Right kidney (tissue), 1 donor: ENCODE measurements at regions not wholly inside any gene's neighbourhood (a gene's known extent, or its start where the extent isn't known, plus 50 kb on each side); places are given as distances from the start of the nearest gene placed in this dataset.

Experiments
- DNase-seq: peaks from one replicate; pipeline ENCODE4 v3.0.0-alpha.2; 2016

- DNase-seq = no peak
These were observed 151.8 kb downstream of the TBX5 start for GRCh38 chr12:114253976-114254778.

DNA sequence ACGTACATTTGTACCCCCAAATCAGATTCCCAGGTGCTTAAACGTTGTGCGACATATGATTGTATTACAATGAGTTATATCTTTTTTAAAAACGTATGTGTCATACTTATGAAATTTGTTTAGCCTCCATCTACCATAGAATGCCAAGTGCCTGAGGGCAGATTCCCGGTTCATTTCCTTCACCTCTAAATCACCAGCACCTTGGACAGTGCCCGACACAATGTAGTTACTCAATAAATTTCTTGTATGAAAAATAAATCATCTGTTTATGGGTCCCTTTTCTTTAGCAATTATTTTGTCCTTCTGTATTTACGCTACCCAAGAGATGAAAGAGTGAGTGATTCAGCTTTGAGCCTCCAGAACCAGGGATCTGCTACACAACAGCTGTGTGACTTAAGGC is 157.4 kb downstream of the TBX5 start:
- DNase-seq = no peak

GRCh38 chr12:114245555-114245954 is 160.4 kb downstream of the TBX5 start:
- no peak for DNase-seq

DNA sequence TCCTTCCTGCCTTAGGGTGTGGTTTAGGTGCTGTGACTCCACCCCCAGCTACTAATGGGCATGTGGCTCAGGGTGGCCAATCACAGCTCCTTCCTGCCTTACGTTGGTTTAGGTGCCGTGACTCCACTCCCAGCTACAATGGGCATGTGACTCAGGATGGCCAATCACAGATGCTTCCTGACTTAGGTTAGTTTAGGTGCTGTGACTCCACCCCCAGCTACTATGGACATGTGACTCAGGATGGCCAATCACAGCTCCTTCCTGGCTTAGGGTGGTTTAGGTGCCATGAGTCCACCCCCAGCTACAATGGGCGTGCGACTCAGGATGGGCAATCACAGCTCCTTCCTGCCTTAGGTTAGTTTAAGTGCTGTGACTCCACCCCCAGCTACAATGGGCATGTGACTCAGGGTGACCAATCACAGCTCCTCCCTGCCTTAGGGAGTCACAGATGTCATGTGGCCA is 163.9 kb downstream of the TBX5 start:
- DNase-seq = no peak

DNA sequence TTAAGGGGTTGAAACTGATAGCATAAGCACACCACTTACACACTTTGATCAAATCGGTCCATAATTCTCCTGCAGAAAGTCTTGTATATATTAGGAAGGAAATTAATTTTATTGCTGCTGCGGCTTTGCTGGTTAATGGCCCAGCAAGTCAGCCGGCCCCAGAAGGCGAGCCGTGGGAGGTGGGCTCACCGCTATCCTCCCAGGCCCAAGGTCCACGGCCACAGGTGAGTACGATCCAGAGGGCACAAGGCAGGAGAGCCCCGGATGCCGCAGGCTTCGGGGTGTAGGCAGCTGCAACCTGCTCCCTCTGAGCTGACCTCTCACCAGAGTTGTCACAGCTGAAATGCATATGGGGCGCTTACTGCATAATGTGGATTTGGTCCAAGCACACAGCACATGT is 165.7 kb downstream of the TBX5 start:
- peak; percentile 21 for DNase-seq

DNA sequence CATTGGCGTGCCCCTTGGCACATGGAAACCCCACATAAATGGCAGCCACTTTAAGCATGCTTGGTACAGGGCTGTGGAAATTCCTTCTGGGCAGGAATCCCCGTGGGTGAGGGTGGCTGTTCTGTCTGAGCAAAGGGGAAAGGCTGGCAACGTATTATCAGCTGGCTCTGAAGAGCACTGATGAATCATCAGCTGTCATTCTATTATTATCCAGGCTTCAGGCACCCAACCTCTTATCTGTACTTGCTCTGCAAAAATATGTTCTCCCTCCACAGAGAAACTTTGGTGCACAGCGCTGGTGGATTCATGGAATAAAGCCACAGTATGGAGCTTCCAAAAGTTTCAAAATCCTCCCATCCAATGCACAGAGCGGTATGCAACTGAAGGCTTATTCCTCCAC is 167.1 kb downstream of the TBX5 start:
- no peak for DNase-seq

DNA sequence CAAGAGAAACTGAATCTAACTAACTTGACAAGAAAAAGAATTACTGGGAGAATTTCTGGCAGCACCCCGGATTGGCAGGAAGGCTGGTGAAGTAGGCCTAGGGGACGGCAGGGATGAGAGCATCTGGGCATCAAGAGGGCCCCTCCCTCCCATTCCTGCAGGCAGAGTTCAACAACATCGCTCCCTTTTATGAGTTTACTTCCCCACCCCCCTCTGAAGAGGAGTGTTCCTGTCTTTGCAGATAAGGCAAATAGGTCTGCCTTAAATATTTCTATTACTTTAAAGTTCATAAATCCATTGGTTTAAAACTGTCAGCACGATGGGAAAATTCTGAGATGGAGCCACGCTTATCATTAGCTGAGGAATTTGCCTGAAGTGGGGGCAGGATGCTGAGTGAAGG is 168.7 kb downstream of the TBX5 start:
- no peak for DNase-seq

GRCh38 chr12:114232187-114232586 is 173.8 kb downstream of the TBX5 start:
- no peak for DNase-seq

GRCh38 chr12:114229150-114229549 is 176.8 kb downstream of the TBX5 start:
- DNase-seq = no peak

DNA sequence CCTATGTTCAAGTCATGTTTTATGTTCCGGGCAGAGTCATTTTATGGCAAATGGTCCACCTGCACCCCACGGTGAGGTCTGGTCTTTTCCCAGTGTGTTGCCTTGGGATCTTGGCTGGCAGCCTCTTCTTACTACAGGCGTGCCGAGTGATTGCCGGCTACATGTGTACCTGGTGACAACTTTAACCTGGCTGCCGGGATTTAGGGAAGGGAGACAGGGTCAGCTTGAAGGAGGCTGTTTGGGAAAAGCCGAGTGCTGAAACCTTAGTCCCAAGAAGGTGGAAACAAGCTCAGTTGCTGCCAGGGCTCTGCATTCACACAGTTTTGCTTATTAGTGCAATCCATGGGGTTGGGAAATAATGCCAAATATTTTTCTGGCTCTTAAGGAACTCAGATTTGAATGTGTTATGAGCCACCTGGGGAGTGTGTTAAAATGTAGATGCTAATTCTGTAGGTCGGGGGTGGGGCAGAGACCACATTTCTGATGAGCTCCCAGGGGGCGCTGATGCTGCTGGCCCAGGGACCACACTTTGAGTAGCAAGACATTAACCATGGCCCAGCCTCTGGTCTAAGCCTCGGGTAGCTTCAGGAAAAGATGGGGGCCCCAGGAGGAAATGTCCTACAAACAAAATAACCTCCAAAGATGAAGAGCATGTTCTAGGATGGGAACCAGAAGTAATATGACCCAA is 179.6 kb downstream of the TBX5 start:
- no peak for DNase-seq

DNA sequence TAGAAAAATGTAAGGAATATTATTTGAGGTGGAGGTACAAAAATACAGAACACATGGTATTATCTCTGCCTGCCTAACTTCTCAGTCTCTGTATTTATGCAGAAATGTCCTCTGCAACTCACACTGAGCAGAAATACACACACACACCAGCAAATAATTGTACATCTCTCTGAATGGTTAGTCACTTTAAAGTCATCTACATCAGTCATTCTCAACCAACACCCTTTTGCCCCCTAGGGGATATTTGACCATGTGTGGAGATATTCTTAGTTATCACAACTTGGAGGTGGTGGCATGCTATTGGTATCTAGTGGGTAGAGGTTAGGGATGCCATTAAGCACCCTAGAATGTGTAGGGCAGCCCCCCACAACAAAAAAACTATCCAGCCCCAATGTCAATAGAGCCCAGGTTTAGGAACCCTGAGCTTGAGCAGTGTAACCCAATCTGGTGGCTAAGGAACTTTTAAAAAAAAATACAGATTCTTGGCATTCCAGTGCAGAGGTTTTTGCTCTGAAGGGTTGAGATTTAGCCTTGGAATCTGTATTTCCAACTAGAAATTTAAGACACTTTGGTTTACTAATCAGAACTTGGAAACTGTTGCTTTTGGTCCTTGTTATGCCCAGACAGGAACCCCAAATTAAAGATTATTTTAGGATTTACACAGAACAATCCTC is 183.8 kb downstream of the TBX5 start:
- no peak for DNase-seq

DNA sequence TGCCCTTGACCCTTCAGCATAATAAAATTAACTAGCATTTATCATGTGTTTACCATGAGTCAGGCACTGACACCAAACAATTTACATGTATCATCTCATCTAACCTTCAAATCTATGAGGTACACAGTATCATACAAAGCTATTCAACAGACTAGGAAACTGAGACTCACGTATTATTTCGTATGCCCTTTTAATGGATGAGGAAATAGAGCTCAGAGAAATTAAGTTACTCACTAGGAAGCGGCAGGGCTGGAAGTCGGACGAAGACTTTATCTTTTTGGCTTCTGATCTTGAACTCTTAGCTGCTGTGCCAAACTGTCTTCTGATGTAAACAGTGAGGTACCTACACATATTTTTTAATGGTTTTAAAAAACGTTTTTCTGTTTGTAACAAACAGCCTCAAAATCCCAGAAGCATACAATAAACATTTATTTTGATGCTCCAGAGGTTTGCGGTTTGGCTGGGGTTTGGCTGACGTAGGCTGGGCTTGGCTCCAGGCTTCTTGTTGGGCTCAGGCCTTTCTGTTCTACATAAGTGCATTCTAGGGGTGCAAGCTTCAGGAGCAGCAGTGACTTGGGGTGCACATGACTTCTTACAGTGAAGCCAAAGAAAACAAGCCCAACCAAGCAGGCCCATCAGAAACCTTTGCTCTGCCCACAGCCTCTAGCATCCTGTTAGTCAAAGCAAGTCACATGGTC is 184.7 kb downstream of the TBX5 start:
- no peak for DNase-seq

DNA sequence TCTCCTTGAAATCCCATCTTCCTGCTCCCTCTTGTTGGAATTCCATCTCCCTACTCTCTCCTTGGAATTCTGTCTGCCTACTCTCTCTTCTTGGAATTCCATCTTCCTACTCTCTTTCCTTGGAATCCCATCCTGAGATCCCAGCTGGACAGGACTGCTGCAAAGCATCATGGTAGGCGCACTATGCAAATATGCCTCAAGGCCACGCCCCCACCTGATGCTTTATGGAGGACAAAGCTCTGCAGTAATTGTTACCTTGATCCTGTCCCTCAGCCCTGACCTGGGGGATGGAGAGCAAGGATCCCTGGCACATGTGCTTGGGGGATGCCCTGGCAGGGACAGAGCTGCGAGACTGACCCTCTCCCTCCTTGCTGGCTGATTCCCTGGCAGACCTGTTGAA is 185.6 kb downstream of the TBX5 start:
- no peak for DNase-seq

GRCh38 chr12:114218136-114218535 is 187.8 kb downstream of the TBX5 start:
- no peak for DNase-seq

DNA sequence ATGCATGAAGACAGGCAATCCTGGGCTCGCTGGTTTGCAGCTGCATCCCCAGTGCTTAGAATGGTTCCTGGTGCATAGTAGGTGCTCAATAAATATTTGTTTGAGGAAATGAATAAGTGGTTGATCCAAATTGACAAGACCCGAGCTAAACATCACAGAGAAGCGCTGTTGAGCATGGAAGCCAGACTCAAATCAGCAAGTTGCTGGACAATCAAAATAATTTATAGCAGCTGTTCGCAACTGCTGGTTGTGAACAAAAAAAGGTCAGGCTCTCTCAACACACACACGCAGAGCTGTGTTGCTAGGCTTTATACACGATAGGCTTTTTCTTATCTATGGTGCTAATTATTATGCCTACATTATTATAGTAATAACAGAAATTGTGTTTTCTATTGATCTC is 190.2 kb downstream of the TBX5 start:
- peak; percentile 23 for DNase-seq

GRCh38 chr12:114213055-114213581 is 192.8 kb downstream of the TBX5 start:
- no peak for DNase-seq

GRCh38 chr12:114209861-114210260 is 196.1 kb downstream of the TBX5 start:
- DNase-seq = no peak

GRCh38 chr12:114206525-114206924 is 199.4 kb downstream of the TBX5 start:
- no peak for DNase-seq

DNA sequence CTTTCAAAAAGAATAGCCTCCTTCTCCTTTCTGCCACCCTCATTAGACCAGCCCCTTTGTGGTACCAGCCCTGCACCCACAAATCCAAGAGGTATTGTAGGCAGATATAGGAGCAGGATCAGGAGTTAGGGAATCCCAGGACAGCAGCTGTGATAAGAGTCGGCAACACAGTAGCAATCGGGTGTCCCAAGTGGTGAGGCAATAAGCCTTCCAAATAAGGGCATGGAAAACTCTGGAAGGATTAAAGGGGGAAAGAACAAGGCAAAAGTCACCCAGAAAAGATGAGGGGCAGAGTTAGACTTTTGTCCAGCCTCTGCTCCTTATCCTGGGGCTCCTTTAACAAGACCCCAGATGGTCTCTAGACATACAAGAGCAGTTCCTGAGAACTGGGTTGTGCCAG is 204.2 kb downstream of the TBX5 start:
- no peak for DNase-seq

DNA sequence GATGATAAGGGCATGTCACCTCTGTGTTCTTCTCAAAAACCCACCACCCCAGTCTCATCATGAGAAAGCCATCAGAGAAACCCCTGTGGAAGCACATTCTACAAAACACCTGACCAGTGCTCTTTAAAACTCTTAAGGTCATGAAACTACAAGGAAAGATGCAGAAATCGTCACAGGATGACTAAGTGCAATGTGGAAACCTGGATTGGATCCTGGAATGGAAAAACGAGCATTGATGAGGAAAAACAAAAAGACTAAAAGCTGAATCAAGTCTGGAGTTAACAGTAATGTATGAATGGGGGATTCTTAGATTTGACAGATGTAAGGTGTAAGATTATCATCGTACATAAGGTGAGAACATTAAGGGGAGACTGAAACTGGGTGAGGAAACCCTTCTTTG is 211.0 kb downstream of the TBX5 start:
- DNase-seq = no peak

- DNase-seq = no peak
These were observed 211.9 kb downstream of the TBX5 start for GRCh38 chr12:114194066-114194465.

DNA sequence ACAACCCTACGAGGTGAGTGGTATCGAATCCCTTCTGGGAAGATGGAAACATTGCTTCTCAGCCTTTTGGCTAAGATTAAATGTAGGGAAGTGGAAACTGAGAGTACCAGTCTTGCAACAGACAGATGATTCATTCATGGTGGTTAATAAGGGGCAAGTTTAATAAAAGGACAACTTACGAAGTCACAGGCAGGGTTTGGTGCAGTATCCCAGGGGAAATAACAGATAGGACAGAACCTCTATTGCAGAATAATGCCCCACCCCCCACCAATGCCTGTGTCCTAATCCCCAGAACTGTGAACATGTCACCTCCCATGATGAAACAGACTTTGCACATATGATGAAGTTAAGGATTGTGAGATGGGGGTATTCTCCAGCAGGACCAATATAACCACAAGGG is 212.5 kb downstream of the TBX5 start:
- no peak for DNase-seq

DNA sequence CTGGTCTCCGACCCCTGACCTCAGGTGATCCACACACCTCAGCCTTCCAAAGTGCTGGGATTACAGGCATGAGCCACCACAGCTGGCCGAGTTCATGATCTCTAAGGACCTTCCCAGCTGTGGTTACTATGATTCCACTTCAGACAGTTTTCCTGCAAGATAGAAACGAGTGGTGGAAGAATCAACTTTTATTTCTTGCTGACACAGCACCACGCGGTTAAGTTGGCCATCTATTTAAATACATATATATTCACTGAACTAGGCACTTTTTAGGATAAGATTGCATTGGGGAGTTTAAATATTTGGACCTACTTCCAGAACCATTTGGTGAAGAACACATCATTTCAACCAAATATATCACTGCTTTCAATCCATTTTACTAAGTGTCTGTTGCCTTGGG is 213.4 kb downstream of the TBX5 start:
- DNase-seq = no peak
